ENCODE measurements at regions not wholly inside any gene's neighbourhood (a gene's known extent, or its start where the extent isn't known, plus 50 kb on each side); places are given as distances from the start of the nearest gene placed in this dataset.

- H3K27ac ChIP-seq (ENCODE audit: low read length) = no peak overlapping the region
- H3K4me1 ChIP-seq (ENCODE audit: insufficient read depth, low read length) = no peaks in the 10 kb centered on the region
- no peaks in the 10 kb centered on the region for H3K9me2 ChIP-seq (replicated peaks; ENCODE audit: low read length)
- CTCF ChIA-PET = no interaction called here
- no peaks in the 10 kb centered on the region for H3K36me3 ChIP-seq (ENCODE audit: low read depth, low read length)
- ATAC-seq (no peak), DNase-seq (no peak)
- H4K20me1 ChIP-seq (ENCODE audit: low read length) = no peaks in the 10 kb centered on the region
- H2AFZ ChIP-seq (ENCODE audit: low read length) = no peak overlapping the region
- no peaks in the 10 kb centered on the region for H3K79me2 ChIP-seq (ENCODE audit: low read length)
- no peaks in the 10 kb centered on the region for H3K9me3 ChIP-seq (ENCODE audit: low read length)
- TF ChIP-seq EZH2 (IDR thresholded peaks at IDR 0.05; ENCODE audit: low read length, unreplicated experiment) (no peak), CTCF (conservative IDR thresholded peaks at IDR 0.05; ENCODE audit: low read depth, low read length) (no peak), EZH2phosphoT487 (IDR thresholded peaks at IDR 0.05; ENCODE audit: borderline replicate concordance, low read length) (no peak)
- H3K27me3 ChIP-seq (ENCODE audit: low read length) = peaks cover 26% of the 10 kb centered on the region
- no peak overlapping the region for H3K4me3 ChIP-seq (ENCODE audit: low read length)
- POLR2A ChIA-PET (ENCODE audit: unreplicated experiment) = no interaction called here
- intact Hi-C loops (cut with micrococcal nuclease) = no loop called here
- no peak overlapping the region for H3K4me2 ChIP-seq (ENCODE audit: low read length)
- no peak overlapping the region for H3K9ac ChIP-seq (ENCODE audit: low read length)
- no peaks in the 10 kb centered on the region for H3F3A ChIP-seq (ENCODE audit: low read length, unreplicated experiment)
- no TSS peak for BruUV-seq (replicated peaks)
Measured at GRCh38 chr2:129757366-129757914, 222.0 kb upstream of the RAB6C start.

- POLR2A ChIA-PET (ENCODE audit: unreplicated experiment) = no interaction called here
- CTCF ChIA-PET = no interaction called here
- H3K4me1 ChIP-seq (ENCODE audit: insufficient read depth, low read length) = no peaks in the 10 kb centered on the region
- H3K4me3 ChIP-seq (ENCODE audit: low read length) = peak overlapping the region; percentile 44
- BruUV-seq (replicated peaks) = no TSS peak
- H3K36me3 ChIP-seq (ENCODE audit: low read depth, low read length) = no peaks in the 10 kb centered on the region
- no peaks in the 10 kb centered on the region for H4K20me1 ChIP-seq (ENCODE audit: low read length)
- H3F3A ChIP-seq (ENCODE audit: low read length, unreplicated experiment) = no peaks in the 10 kb centered on the region
- no peaks in the 10 kb centered on the region for H3K79me2 ChIP-seq (ENCODE audit: low read length)
- no peaks in the 10 kb centered on the region for H3K9me3 ChIP-seq (ENCODE audit: low read length)
- no peaks in the 10 kb centered on the region for H3K9me2 ChIP-seq (replicated peaks; ENCODE audit: low read length)
- intact Hi-C loops (cut with micrococcal nuclease) = no loop called here
- 0 out of 2 replicates have a peak overlapping the region, but pooled peaks have one; percentile 18 for H2AFZ ChIP-seq (ENCODE audit: low read length)
- no peak for TF ChIP-seq CTCF (conservative IDR thresholded peaks at IDR 0.05; ENCODE audit: low read depth, low read length)
- TF ChIP-seq EZH2phosphoT487 (IDR thresholded peaks at IDR 0.05; ENCODE audit: borderline replicate concordance, low read length) = no peak
- TF ChIP-seq EZH2 (IDR thresholded peaks at IDR 0.05; ENCODE audit: low read length, unreplicated experiment) = no peak
- peak overlapping the region; percentile 49 for H3K4me2 ChIP-seq (ENCODE audit: low read length)
- ATAC-seq = no peak
- H3K9ac ChIP-seq (ENCODE audit: low read length) = no peak overlapping the region
- H3K27ac ChIP-seq (ENCODE audit: low read length) = no peak overlapping the region
- no peak for DNase-seq
- H3K27me3 ChIP-seq (ENCODE audit: low read length) = peaks cover 24% of the 10 kb centered on the region
Measured at GRCh38 chr2:129757915-129758783, 221.3 kb upstream of the RAB6C start.
